SK-N-SH (cell line): ENCODE measurements at regions not wholly inside any gene's neighbourhood (a gene's known extent, or its start where the extent isn't known, plus 50 kb on each side); places are given as distances from the start of the nearest gene placed in this dataset.

Experiments
- CTCF ChIP-seq: fragments of 200-600 bp; sonication (generic); IDR thresholded peaks from 2 replicates; pipeline ENCODE4 v1.6.1; 2017; ENCODE audit warnings: antibody characterized with exemption, mild to moderate bottlenecking, moderate library complexity
- EP300 ChIP-seq, 2 experiments: IDR thresholded peaks; 2 replicates each; pipeline versions ENCODE4 v1.4.0 to v1.6.1; 2012; ENCODE audit warnings: borderline replicate concordance in 1 of 2, low read depth in 1 of 2, low read length in 1 of 2
- EZH2phosphoT487 ChIP-seq: fragments of 200-600 bp; sonication (generic); IDR thresholded peaks from 2 replicates; pipeline ENCODE4 v1.6.1; 2017; ENCODE audit warnings: low read depth, mixed run types, mild to moderate bottlenecking, antibody characterized with exemption, moderate library complexity, borderline replicate concordance
- FOXJ3 ChIP-seq: sonication (generic); formaldehyde crosslinking; IDR thresholded peaks from 2 replicates; pipeline ENCODE4 v1.5.1; 2020; ENCODE audit warnings: mild to moderate bottlenecking, missing genetic modification reagents
- JUND ChIP-seq: IDR thresholded peaks from 2 replicates; pipeline ENCODE4 v1.4.0; 2012
- MAX ChIP-seq: IDR thresholded peaks from 2 replicates; pipeline ENCODE4 v1.4.0; 2012; ENCODE audit warnings: low read depth
- POLR2AphosphoS5 ChIP-seq: IDR thresholded peaks from 2 replicates; pipeline ENCODE4 v1.6.1; 2012; ENCODE audit warnings: low read depth, low read length
- RCOR1 ChIP-seq: fragments of 150-350 bp; IDR thresholded peaks from 2 replicates; pipeline ENCODE4 v1.6.1; 2017; ENCODE audit warnings: antibody characterized with exemption, low read length
- RXRA ChIP-seq: IDR thresholded peaks from 2 replicates; pipeline ENCODE4 v1.4.0; 2012; ENCODE audit warnings: low read depth, mild to moderate bottlenecking, borderline replicate concordance
- SIN3A ChIP-seq: IDR thresholded peaks from 2 replicates; pipeline ENCODE4 v1.6.1; 2012; ENCODE audit warnings: low read depth, mild to moderate bottlenecking, low read length, moderate library complexity, borderline replicate concordance
- TAF1 ChIP-seq: IDR thresholded peaks from 2 replicates; pipeline ENCODE4 v1.6.1; 2012; ENCODE audit warnings: low read depth, mild to moderate bottlenecking, low read length, moderate library complexity, borderline replicate concordance
- USF2 ChIP-seq: fragments of 150-350 bp; IDR thresholded peaks from 2 replicates; pipeline ENCODE4 v1.6.1; 2017; ENCODE audit warnings: antibody characterized with exemption, low read length, low read depth, borderline replicate concordance

GRCh38 chr3:15899388-15899787, 101.6 kb upstream of the ANKRD28 start:
- TF ChIP-seq POLR2AphosphoS5 (no peak), EP300 (IDR thresholded peaks at IDR 0.05; ENCODE audit: borderline replicate concordance in 1 of 2, low read depth in 1 of 2, low read length in 1 of 2) (no peak), MAX (no peak), SIN3A (no peak), JUND (no peak), CTCF (no peak), FOXJ3 (CRISPR knock-in tag) (no peak), RXRA (no peak), RCOR1 (no peak), TAF1 (no peak), USF2 (no peak), EZH2phosphoT487 (no peak)
